MCF 10A (cell line): ENCODE measurements at regions not wholly inside any gene's neighbourhood (a gene's known extent, or its start where the extent isn't known, plus 50 kb on each side); places are given as distances from the start of the nearest gene placed in this dataset.

Experiments
- BruUV-seq: library from RNA; stranded (reverse); fragments of 400-500 nt; replicated peaks from 2 replicates; lab custom pipeline; 2021; lab: Mats Ljungman, UMichigan
- CTCF ChIA-PET: fragments of 300-600 bp; sonication (Branson Sonifier 250); formaldehyde crosslinking; extraction: SDS; loops from one replicate; lab custom pipeline; 2021; ENCODE audit warnings: antibody characterized with exemption, inconsistent platforms; lab: Yijun Ruan, JAX
- POLR2A ChIA-PET: fragments of 300-600, 350-650 bp; sonication (Branson Sonifier 250); formaldehyde crosslinking; extraction: SDS; loops from one replicate; lab custom pipeline; 2020; ENCODE audit warnings: antibody characterized with exemption, inconsistent platforms; lab: Yijun Ruan, JAX
- DNase-seq: peaks from one replicate; pipeline ENCODE4 v3.0.0-alpha.2; 2018; ENCODE audit not compliant: unreplicated experiment
- H3K27ac Mint-ChIP-seq: one replicate; pipeline ENCODE4 v1.8.0; 2022; ENCODE audit warnings: mild to moderate bottlenecking, low read depth, mixed read lengths; ENCODE audit not compliant: unreplicated experiment
- H3K27me3 Mint-ChIP-seq: one replicate; pipeline ENCODE4 v1.8.0; 2022; ENCODE audit warnings: mixed read lengths; ENCODE audit not compliant: insufficient read depth, unreplicated experiment
- H3K36me3 Mint-ChIP-seq: one replicate; pipeline ENCODE4 v1.8.0; 2022; ENCODE audit warnings: mild to moderate bottlenecking, moderate library complexity, mixed read lengths; ENCODE audit not compliant: insufficient read depth, unreplicated experiment
- H3K4me1 Mint-ChIP-seq: one replicate; pipeline ENCODE4 v1.8.0; 2022; ENCODE audit warnings: mixed read lengths; ENCODE audit not compliant: insufficient read depth, unreplicated experiment
- H3K4me3 Mint-ChIP-seq: one replicate; pipeline ENCODE4 v1.8.0; 2022; ENCODE audit warnings: mild to moderate bottlenecking, moderate library complexity, mixed read lengths; ENCODE audit not compliant: unreplicated experiment
- H3K9me3 Mint-ChIP-seq: one replicate; pipeline ENCODE4 v1.8.0; 2022; ENCODE audit warnings: mixed read lengths; ENCODE audit not compliant: unreplicated experiment
- CTCF ChIP-seq: fragments of 200-600 bp; IDR thresholded peaks from one replicate; pipeline ENCODE4 v1.8.0; 2022; ENCODE audit warnings: antibody characterized with exemption, mild to moderate bottlenecking; ENCODE audit not compliant: unreplicated experiment
- intact Hi-C: fragments of 100-400 bp; cut with micrococcal nuclease; formaldehyde crosslinking; loops from 2 replicates; pipeline ENCODE4 v1.14.1; 2022

- BruUV-seq, result no TSS peak
- ChIA-PET POLR2A (interaction anchor here (0.6 kb wide), 1 partner anchor 503 kb away, joined by 3 read pairs; no protein-coding TSS in a partner anchor), CTCF (interaction anchor here (0.6 kb wide), 1 partner anchor 1245 kb away, joined by 3 read pairs; no protein-coding TSS in a partner anchor)
- no peaks in the 10 kb centered on the region for H3K27me3 Mint-ChIP-seq
- no peaks in the 10 kb centered on the region for H3K9me3 Mint-ChIP-seq
- no peaks in the 10 kb centered on the region for H3K36me3 Mint-ChIP-seq
- intact Hi-C loops, result no loop called here
- no peaks in the 10 kb centered on the region for H3K4me1 Mint-ChIP-seq
- no peak for TF ChIP-seq CTCF
- no peak for DNase-seq
- no peak overlapping the region for H3K27ac Mint-ChIP-seq
- H3K4me3 Mint-ChIP-seq, result no peak overlapping the region
Measured at GRCh38 chr9:31334837-31335528, 1049.5 kb upstream of the ACO1 start.

GRCh38 chr9:31335529-31336234, 1048.8 kb upstream of the ACO1 start:
- CTCF ChIA-PET, result no interaction called here
- Mint-ChIP-seq H3K27me3 (no peaks in the 10 kb centered on the region), H3K9me3 (no peaks in the 10 kb centered on the region), H3K36me3 (no peaks in the 10 kb centered on the region), H3K4me1 (no peaks in the 10 kb centered on the region), H3K27ac (no peak overlapping the region), H3K4me3 (no peak overlapping the region)
- DNase-seq, result no peak
- intact Hi-C loops, result no loop called here
- POLR2A ChIA-PET, result no interaction called here
- no TSS peak for BruUV-seq
- no peak for TF ChIP-seq CTCF

- H3K4me3 Mint-ChIP-seq, result no peak overlapping the region
- POLR2A ChIA-PET, result no interaction called here
- no peaks in the 10 kb centered on the region for H3K27me3 Mint-ChIP-seq
- CTCF ChIA-PET, result no interaction called here
- DNase-seq, result no peak
- H3K4me1 Mint-ChIP-seq, result no peaks in the 10 kb centered on the region
- intact Hi-C loops, result no loop called here
- no TSS peak for BruUV-seq
- no peak for TF ChIP-seq CTCF
- no peaks in the 10 kb centered on the region for H3K36me3 Mint-ChIP-seq
- H3K27ac Mint-ChIP-seq, result no peak overlapping the region
- H3K9me3 Mint-ChIP-seq, result no peaks in the 10 kb centered on the region
Measured at GRCh38 chr9:31336386-31336785, 1048.1 kb upstream of the ACO1 start.

GRCh38 chr9:31336841-31337240, 1047.6 kb upstream of the ACO1 start:
- H3K36me3 Mint-ChIP-seq, result no peaks in the 10 kb centered on the region

More at GRCh38 chr9:31336841-31337240, 1047.6 kb upstream of the ACO1 start:
- H3K27ac Mint-ChIP-seq, result no peak overlapping the region
- H3K4me3 Mint-ChIP-seq, result no peak overlapping the region
- ChIA-PET POLR2A (no interaction called here), CTCF (no interaction called here)
- no peaks in the 10 kb centered on the region for H3K9me3 Mint-ChIP-seq
- DNase-seq, result no peak
- intact Hi-C loops, result no loop called here
- H3K27me3 Mint-ChIP-seq, result no peaks in the 10 kb centered on the region
- BruUV-seq, result no TSS peak
- H3K4me1 Mint-ChIP-seq, result no peaks in the 10 kb centered on the region
- TF ChIP-seq CTCF, result no peak
